ENCODE measurements at regions not wholly inside any gene's neighbourhood (a gene's known extent, or its start where the extent isn't known, plus 50 kb on each side); places are given as distances from the start of the nearest gene placed in this dataset.

- DNase-seq, result no peak
These were observed 187.5 kb downstream of the AHR start for GRCh38 chr7:17485904-17486303.

DNA sequence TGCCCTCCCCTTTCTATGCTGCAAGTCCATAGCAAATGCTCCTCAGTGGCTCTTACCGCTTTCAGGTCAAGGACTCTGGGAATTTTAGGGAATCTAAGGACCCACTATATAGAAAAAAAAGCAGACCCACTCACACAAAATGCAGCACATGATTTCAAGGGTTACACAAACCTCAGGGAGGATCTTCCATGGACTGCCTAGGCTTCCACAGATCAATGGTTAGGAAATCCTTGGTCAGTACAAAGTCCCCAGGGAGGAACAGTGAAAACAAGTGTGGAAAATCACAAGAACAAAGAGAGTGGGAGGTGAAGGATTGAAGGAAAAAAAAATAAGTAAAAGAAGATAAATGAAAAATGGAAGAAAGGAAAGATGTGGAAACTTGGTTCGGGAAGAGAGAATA is 188.4 kb downstream of the AHR start:
- no peak for DNase-seq

- DNase-seq, result no peak
These were observed 188.9 kb downstream of the AHR start for GRCh38 chr7:17487343-17487742.

DNA sequence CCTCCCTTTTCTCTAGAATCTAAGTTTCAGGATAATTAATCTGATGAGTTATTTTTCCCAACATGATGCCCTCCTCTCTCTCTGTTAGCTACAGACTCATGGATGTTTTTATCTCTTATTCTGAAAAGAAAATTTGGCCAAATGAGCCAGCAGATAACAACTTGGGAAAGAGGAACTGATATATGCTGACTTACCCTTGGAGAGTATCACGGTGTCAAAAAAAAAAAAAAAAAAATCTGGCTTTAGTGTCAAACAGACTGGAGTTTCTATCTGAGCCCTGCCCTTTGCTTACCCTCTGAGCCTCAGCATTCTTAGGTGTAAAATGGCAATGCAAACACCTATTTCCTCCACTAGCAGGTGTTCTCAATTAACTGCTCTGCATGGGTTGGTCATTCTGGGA is 190.4 kb downstream of the AHR start:
- no peak for DNase-seq

DNA sequence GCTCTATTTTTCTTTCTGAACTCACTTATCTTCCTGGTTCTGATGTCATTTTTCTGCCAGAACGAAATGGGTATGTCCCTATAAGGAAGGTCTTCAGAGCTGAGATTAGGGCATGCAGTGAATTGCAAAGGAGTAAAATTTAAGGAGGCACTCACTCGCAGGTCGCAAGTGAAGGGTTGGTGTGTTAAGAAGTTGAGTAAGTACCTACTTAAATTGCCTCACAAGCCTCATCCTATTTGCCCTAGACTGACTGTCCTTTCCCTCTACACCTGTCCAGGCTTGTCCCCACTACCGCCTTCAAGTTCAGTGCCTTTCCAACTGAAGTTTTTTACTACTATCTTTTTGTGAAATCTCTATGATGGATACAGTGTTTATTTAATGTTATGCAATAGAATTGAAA is 191.5 kb downstream of the AHR start:
- no peak for DNase-seq

- no peak for DNase-seq
These were observed 192.4 kb downstream of the AHR start for GRCh38 chr7:17490825-17491224.

DNA sequence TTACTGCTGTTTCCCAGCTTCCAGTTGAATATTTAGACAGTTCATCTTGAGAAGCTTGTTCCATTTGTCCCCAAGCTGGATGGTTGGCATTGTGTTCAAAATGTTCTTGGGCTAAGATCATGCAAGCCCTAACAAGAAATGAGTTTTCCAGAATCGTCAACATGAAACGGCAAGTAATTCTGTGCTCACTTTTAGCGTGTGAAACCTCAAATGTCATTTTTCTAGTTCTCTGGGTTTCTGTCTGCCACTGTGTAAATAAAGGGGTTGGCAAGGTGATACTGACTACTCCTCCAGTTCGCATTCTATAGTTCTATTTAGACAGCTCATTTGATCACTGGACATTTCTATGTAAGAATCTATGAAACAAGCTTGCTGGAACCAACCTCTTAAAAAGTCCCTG is 194.0 kb downstream of the AHR start:
- no peak for DNase-seq

GRCh38 chr7:17493446-17493845 is 195.0 kb downstream of the AHR start:
- no peak for DNase-seq

- no peak for DNase-seq
These were observed 197.4 kb downstream of the AHR start for GRCh38 chr7:17495655-17496394.

DNA sequence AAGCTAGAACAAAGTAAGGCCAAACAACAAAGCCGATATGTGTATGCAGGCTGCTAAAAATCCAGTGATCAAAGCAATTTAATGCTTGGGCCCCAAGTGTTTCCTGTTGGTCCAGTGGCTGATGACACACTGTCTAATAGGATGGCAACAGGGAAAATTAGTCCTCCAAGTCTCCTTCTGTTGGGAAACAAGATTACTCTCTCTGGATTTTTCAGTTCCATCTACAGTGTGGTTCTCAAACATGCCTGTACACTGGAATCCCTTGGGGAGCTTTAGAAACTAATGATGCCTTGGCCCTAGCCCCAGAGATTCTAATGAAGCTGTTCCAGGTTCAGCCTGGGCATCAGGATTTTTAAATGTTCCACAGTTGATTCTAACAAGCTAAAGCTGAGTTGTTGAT is 198.7 kb downstream of the AHR start:
- DNase-seq, result no peak

- no peak for DNase-seq
These were observed 199.2 kb downstream of the AHR start for GRCh38 chr7:17497549-17498167.

DNA sequence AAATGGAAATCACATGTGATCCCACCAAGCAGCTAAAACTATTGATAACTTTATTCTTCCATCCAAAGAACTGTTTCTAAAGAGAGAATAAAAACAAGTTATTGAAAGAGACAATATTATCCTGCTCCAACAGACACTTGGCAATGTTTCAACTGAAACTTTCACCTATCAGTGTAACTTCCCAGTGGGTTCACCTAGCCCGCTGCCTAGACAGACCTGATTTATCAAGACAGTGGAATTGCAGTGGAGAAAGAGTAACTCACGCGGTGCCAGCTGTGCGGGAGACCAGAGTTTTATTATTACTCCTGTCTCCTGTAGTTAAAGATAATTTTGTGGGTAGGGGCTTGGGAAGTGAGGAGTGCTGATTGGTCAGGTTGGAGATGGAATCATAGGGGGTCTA is 199.8 kb downstream of the AHR start:
- DNase-seq, result no peak

DNA sequence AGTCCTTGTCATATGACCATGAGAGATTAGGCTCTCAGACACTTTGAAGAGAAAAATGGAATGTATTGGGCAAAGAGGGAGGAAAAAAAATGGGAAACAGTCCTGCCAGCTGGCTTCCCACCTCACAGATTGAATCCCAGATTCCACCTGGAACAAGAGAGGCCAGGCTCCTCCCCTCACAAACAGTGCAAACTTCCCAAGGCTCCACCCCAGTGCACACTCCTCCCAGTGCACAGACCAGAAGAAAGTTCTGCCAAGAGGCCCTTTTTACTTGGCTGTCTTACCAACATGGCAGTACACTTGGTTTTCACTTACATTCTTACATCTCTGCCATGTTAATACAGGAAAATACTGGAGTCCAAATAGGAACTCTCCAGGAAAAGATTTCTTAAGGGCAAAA is 202.3 kb downstream of the AHR start:
- no peak for DNase-seq

GRCh38 chr7:17501441-17502212 is 203.2 kb downstream of the AHR start:
- no peak for DNase-seq

- DNase-seq, result no peak
These were observed 204.0 kb downstream of the AHR start for GRCh38 chr7:17502213-17503060.

- no peak for DNase-seq
These were observed 207.6 kb downstream of the AHR start for GRCh38 chr7:17506095-17506494.

- DNase-seq, result no peak
These were observed 208.1 kb downstream of the AHR start for GRCh38 chr7:17506596-17506995.

- no peak for DNase-seq
These were observed 209.3 kb downstream of the AHR start for GRCh38 chr7:17507717-17508116.

- DNase-seq, result no peak
These were observed 213.8 kb downstream of the AHR start for GRCh38 chr7:17512181-17512675.

- no peak for DNase-seq
These were observed 218.3 kb downstream of the AHR start for GRCh38 chr7:17516771-17517170.

DNA sequence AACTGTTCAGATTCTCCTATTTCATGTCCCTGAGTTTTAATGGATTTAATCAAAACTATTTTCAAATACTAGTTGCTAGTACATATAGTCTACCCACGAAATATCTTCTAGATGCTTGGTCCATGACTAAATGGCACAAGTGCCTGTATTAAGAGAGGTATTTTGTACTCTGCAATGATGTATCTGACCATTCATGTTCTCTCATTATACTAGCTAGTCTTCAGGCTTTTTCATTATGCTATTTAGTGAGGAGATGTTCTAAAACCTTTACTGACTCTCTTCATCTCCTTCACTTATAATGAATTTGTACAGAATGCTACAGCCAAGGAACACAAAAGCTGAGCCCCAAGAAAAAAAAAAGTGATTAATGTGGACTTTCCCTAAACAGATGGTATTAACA is 222.5 kb downstream of the AHR start:
- no peak for DNase-seq

- DNase-seq, result no peak
These were observed 223.0 kb downstream of the AHR start for GRCh38 chr7:17521437-17521836.

All from NCI-H1694 treated with DMSO at 0.1 percent for 48 hours (cell line).